ENCODE measurements at regions not wholly inside any gene's neighbourhood (a gene's known extent, or its start where the extent isn't known, plus 50 kb on each side); places are given as distances from the start of the nearest gene placed in this dataset.
"Not testable (repeated sequence)": the region's sequence is repeated elsewhere in the genome, so short reads cannot be mapped to it uniquely, and the experiment has no call there.

DNA sequence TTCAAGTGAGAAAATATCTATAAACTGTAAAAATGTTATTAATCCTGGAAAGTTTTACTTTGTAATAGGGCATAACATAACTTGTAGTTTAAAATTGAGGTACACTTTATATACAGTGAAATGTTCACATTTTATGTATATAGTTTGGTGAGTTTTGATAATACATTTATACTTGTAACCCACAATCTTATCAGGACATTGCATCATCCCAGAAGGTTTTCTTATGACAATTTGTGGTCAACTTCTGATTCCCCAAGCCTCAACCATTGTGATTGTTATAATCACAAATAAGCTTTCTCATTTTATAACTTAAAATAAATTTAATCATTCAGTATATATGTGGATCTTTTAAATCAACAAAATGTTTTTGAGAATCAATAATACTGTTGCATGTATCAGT lies 151.1 kb downstream of the TFPI2 start:
- DNase-seq, result no peak

DNA sequence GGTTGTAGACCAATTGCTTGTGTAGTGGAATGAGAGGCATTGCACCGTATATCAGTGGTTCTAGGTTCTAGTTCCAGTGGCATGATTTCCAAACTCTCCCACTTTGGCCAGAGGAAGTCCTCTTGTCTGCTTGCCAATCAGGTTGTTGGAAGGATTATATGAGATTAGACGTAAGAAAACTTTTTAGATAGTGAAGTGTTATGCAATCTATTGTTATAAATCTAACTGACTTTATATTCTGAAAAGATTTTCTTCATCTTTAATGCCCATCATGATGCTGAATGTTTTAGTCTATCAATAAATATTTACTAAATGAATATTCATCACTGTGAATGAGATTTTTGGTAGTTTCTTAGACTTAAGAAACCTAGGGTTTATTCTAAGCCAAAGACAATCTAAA lies 152.6 kb downstream of the TFPI2 start:
- no peak for DNase-seq

DNA sequence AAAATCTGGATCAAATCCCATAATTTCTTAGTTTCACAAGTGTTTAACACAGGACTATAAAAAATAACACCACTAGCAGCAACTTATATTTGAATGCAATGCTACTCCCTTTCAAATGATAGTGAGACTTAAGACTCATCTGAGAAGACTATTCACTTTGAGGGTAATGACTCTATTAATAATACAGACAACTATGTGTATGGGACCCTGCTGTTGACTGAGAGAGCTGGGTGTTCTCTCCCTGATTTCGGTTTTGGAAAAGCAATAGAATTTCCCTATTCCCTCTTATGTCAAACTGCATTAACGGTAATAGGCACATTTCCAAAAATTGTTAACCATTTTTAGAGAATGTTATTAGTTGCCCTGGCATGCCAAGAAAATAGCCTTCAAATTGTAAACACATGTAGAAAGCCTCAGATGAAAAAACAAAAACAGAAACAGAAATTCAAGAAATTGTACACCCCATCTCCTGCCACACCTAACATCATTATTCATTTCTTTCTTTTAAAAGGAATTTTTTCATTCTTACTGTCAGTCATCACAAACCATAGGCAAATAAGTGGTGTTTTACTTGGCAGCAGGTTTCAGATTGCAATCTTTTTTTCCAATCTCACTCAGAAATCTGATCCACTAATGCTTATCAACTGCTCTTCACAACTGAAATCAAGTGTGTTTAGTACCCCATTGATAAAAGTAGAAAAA lies 153.7 kb downstream of the TFPI2 start:
- peak; percentile 5 for DNase-seq

DNA sequence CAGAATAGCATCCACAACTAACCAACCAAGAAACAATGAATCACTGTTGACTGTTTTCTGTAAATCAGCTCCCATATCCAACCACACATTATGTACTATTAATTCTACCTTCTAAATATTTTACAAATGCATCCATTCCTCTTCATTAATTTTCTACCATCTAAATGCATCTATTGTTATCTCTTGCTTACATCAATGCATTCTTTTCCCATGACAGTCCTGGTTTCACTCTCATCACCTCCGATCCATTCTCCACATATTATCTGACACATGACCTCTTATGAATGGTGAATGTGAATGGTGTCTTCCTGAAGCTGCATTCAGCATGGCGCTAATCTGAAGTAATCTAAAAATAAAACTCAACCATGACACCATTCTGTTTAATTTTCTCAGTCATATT lies 153.8 kb upstream of the CALCR start:
- no peak for DNase-seq

DNA sequence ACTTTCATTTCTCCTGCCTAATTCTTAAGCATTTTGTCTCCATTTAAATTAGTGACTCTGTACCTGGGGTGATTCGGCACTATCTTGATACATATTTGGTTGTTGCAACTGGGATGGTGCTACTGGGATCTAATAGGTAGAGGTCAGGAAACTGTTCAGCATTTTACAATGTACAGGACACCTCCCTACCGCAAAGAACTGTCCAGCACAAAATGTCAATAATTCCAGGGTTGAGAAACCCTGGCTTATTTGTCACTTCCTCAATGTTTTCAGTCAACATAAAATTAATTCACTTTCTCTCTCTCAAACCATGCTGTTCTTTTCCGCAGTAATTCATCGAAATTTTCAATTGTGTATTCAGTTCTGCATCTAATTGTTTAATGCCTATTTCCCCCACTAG lies 151.4 kb upstream of the CALCR start:
- DNase-seq, result no peak

DNA sequence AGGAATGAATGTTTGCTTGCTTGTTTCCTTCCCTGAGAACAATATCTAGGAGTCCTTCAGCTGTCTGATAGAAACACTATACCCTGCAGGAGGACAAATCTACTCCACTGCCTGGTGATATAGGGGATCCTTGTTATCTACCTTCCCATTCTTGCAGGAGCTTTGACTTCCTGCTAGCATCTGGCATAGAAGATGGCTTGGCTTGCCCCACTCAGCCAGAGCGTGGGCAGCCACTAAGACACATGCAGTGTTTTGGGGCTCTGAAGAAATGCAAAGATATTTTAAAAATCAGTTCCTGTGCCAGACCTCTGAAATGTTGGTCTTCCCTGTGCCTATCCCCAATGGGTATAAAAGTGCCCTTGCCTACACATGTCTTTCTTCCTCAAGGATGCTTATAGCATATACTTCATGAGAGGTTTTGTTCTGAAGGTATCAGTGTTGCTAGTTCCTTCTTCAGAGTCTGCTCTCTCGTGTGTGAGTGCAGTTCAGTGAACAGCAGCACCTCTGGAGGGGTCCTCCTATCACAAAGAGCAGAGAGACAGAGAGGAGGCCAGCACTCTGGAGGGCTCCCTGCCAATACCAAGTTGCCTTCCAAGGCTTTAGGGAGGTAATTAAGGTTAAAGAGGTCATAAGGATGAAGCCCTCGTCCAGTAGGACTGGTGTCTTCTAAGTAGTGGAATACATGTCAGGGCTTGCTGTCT lies 149.1 kb upstream of the CALCR start:
- no peak for DNase-seq

DNA sequence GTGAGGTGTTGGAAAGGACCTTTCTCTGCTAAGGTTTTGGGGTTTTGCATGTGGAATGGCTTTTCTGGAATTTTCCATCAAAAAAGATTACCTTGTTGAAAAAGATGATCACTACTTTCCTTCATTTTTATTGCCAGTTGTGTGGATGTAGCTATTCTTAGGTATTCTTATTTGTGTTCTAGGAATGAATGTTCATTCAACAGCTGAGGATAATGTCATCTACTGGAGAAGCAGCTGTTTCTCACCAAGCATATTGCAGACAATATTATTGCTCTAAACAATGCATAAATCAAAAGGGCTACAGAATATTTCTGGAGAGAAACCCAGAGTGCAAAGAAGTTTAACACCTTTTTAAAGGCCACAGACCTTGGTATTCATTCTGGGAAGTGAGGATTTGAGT lies 145.6 kb upstream of the CALCR start:
- no peak for DNase-seq

DNA sequence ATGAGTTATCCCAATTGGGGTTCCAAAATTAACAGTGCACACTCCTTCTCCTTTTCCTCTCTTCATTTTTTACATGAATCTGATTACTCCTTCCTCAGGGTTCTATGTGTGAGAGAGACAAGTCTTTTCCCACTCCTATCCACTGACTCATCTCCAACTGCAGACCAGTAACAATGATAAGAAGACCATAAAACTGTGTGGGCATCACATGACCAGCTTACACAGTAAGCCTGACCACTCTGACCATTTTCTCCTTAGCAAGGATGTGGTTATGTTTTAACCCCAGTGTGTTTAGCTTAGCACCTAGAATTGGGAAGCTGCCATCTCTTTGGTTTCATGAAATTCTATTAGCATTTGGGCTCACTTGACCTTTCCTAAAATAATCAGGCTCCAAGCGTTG lies 145.0 kb upstream of the CALCR start:
- DNase-seq, result no peak

DNA sequence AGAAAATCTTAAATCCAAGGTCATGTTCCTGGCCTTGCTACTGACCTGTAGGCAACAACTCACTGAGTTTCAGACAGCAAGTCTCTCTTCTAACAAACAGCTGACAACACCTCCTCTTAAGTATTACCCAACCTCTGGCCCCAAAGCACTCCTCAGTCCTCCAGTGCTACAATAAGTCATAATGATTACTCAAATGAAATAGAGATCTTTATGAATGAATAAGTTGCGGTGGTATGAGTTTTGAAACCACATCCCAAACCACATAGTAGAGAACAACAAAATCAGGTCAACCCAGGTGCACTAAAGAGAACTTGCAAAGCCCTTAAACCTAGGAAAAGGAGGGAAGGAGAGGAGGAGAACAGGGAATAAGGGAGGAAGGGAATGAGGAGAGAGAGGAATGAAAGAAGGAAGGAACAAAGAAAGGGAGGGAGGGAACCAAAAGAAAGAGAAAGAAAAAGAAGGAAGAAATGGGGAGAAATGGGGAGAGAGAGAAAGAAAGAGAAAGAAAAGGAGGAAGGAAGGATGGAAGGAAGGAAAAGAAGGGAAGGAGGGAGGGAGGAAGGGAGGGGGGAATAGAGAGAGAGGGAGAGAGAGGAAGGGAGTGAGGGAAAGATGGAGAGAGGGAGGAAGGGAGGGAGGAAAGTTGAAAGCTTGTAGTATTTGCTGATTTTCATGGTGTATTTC lies 142.8 kb upstream of the CALCR start:
- no peak for DNase-seq

DNA sequence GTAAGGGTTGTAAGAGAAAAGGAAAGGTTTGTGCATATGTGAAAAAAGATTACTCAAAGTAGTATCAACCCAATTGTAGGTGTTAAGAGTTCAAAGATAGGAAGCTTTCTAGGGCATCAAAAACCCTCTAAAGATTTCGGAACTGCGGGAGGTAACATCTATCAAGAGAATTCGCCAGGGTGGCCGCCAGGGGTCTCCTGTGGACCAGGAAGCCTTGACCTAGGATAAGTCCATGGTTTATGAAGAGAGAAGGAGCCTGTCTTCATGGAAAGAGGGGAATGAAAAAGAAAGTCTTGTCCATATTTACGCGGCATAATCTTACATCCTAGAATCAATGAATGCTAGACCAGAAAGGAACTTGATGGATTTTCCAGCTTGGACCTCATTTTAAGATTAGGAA lies 140.7 kb upstream of the CALCR start:
- DNase-seq, result peak; percentile 41

DNA sequence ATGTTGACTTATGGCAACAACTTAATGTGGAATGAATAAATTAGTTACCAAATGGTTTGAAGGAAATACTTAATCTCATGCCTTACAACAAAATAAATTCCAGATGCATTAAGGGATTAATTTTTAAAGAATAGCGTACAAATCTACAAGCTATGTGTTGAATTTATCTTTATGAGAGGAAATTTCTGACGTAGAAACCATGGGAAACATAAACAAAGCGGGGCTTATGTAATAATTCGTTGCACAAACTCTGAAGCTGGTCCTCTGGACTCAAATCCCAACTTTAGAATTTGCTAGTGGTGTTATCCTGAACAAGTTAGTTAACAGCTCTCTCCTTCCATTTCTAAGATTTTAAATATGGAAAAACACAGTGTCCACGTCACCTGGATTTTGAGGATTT lies 137.4 kb upstream of the CALCR start:
- DNase-seq, result no peak

DNA sequence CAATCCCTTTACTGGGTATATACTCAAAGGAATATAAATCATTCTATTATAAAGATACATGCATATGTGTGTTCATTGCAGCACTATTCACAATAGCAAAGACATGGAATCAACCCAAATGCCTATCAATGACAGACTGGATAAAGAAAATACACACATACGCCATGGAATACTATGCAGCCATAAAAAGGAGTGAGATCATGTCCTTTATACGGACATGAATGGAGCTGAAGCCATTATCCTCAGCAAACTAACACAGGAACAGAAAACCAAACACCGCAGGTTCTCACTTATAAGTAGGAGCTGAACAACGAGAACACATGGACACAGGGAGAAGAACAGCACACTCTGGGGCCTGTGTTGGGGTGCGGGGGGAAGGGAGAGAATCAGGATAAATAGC lies 133.7 kb upstream of the CALCR start:
- DNase-seq, result not testable (repeated sequence)

DNA sequence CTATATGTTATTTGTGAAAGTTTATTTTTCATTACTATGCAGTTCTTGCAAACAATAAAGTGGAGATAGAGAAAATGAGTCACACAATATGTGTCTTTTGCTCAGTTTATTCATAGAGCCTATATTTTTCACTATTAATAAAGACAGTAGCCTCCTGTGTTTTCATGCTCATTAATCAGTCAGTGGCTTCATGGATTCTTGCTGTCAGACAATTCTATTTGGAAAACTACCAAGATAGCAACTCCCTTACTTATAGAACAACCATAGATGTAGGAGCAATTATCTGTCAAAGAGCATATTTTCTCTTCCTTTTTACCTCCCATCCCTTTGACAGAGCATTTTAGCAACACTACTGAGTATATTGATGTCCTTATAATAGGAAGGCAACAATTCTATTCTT lies 132.7 kb upstream of the CALCR start:
- no peak for DNase-seq

DNA sequence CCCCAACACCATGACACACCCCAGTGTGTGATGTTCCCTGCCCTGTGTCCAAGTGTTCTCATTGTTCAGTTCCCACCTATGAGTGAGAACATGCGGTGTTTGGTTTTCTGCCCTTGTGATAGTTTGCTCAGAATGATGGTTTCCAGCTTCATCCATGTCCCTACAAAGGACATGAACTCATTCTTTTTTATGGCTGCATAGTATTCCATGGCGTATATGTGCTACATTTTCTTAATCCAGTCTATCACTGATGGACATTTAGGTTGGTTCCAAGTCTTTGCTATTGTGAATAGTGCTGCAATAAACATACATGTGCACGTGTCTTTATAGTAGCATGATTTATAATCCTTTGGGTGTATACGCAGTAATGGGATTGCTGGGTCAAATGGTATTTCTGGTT lies 131.6 kb upstream of the CALCR start:
- not testable (repeated sequence) for DNase-seq

DNA sequence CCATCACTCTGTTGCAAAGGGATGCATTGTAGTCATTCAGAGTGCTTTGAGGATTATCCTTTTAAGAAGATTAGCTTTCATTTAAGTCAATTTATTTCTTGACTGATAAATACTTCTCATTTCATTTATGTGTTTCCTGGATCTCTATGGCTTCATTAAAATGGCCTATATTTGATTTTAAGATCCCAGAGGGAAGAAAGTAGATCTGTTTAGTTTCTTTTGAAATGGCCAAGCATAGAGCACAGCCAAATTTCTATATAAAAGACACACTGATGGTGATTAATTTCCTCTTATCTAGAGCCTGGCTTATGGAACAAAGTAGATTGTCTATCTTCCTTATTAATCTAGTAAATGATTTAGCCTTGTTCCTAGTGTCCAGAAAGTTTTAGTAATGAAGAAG lies 129.7 kb upstream of the CALCR start:
- no peak for DNase-seq

DNA sequence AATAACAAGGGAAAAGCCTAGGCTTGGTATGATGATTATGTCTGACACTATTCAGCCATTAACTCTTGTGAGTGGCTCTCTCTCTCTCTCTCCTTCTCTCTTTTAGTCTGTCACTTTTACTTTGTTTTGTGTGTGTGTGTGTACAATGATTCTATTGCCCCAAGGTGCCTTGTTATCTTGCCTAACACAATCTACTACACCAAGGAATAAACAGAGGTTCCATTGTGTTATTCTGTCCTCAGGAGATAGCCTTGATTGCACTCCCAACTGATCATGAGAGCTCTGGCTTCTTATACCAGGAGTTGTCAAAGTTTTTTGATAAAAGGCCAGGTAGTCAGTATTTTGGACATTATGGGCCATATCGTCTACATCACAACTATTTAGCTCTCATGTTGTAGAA lies 123.4 kb upstream of the CALCR start:
- DNase-seq, result no peak

DNA sequence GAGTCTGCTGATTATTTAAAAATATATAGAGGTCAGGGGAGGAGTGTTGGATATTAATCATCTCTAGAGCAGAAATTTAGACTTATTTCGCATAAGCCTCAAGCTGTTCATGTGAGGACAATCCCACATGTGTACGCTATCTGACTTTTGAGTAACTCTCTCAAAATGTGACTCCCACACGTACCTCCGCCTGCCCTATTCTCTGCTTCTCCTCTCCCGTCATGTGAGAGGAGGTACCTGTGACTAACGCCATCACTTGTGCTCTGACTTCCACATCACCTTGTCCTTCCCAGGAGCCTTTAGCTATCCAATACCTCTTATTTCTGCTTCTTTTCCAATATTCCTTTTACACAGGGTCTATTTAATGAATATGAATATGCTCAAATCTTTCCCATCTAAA lies 119.3 kb upstream of the CALCR start:
- DNase-seq, result no peak

DNA sequence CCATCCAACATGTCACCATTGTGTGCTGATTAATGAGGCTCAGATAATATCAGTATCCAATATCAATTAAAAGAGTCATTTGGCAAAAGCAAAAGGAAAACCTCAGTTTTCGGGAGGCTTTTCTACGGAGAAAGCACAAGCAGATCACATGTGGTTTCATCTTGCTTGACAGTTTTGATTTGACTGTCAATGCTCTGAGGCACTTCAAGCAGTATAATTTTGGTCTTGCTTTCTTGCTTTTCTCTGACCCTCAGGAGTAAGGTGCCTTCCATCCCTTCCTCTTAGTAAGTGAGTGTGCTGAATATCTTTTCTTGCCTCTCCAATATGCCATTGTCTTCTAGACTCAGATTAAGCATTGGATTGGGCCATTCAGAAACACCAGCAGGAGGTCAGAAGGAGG lies 115.5 kb upstream of the CALCR start:
- no peak for DNase-seq

DNA sequence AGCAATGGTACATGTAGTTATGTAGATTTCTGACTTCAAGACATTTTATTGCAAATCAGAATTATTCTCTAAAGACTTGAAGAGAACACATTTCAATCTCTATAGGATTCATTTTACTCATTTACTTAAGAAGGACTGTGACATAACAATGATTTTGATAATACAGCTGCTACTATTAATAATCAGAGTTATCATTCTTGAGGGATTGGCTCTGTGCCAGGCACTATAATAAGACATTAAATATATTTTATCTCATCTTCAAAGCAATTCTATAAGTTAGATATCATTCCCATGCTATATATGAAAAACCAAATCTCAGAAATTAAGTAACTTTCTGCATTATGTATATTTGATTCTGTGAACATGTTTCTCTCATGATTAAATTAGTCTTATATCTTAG lies 103.7 kb upstream of the CALCR start:
- DNase-seq, result no peak

DNA sequence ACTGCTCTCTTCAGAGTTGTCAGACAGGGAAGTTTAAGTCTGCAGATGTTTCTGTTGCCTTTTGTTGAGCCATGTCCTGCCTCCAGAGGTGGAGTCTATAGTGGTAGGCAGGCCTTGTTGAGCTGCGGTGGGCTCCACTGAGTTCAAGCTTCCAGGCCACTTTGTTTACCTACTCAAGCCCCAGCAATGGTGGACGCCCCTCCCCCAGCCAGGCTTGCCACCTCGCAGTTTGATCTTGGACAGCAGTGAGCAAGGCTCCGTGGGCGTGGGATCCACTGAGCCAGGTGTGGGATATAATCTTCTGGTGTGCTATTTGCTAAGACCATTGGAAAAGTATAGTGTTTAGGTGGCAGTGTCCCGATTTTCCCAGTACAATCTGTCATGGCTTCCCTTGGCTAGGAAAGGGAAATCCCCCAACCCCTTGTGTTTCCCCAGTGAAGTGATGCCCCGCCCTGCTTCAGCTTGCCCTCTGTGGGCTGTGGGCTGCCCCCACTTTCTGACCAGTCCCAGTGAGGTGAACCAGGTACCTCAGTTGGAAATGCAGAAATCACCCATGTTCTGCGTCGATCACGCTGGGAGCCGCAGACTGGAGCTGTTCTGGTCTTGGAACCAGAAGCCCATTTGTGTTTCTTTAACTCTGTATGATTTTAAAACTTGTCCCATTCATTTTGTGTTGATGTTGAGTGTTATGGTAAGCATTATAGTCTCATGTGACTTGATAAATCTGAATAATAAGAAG lies 89.2 kb upstream of the CALCR start:
- no peak for DNase-seq

DNA sequence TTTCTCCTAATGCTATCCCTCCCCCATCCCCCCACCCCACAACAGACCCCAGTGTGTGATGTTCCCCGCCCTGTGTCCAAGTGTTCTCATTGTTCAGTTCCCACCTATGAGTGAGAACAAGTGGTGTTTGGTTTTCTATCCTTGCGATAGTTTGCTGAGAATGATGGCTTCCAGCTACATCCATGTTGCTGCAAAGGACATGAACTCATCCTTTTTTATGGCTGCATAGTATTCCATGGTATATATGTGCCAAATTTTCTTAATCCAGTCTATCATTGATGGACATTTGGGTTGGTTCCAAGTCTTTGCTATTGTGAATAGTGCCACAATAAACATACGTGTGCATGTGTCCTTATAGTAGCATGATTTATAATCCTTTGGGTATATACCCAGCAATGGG lies 83.6 kb upstream of the CALCR start:
- not testable (repeated sequence) for DNase-seq

DNA sequence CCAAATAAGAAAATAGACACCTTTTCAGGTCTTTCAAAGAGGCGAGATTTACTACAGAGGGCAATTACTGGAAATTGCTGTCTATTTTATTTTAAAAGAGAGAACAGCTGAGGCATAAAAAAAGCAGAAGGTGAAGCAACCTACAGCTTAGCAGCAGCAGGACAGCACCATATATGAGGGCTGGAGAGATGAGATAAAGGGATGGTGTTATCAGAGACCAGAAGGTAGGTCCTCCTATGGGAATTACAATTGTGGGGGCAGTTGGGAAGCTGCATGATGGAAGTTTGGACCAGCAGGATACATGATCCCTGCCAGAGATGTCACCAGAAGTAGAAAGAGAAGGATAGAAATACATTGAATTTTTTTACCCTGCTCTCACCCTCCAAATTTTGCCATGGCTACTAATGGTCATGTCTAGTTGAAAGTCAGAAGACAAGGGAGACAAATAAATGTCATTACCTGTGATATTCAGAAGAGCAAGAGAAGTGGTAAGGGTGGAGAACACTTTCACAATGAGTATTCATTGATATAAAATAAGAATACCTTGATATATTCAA lies 77.2 kb upstream of the CALCR start:
- DNase-seq, result no peak

DNA sequence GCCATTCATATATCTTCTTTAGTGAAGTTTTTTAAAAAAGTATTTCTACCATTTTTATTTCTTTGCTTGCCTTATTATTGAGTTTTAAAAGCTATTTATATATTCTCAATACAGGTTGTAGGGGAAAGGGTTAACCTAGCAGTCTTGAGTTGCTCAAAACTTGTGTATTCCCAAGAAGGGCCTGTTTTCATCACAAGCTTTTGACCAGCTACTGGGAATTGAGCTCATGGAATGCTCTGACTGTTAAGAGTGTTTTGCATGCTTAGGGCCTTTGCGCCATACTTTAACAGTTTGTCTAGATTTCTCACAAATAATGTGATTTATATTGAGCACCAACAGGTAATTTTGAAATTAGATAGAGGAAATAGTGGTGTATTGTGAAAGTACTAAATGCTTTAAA lies 72.0 kb upstream of the CALCR start:
- no peak for DNase-seq
